ENCODE measurements at regions not wholly inside any gene's neighbourhood (a gene's known extent, or its start where the extent isn't known, plus 50 kb on each side); places are given as distances from the start of the nearest gene placed in this dataset.

DNA sequence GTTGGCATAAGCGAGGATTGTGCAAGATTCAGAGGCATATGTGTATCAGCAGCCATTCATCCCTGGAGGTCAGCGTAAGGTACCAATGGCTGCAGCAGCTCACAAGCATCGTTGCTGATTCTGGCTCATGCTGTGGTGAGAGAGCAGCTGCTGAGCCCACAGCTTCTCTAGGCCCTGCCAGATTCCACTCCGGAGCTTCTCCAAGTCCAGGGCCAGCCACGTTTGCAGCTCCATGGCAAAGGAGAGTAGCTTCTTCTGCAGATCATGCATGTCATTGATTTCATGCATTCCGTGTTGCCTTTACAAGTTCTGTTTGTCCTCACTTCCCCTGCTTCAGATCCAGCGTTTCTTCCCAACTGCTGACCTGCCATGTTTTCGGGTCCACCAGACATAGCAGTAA, 474.8 kb upstream of the ID4 start:
- TF ChIP-seq, protein P1, sequence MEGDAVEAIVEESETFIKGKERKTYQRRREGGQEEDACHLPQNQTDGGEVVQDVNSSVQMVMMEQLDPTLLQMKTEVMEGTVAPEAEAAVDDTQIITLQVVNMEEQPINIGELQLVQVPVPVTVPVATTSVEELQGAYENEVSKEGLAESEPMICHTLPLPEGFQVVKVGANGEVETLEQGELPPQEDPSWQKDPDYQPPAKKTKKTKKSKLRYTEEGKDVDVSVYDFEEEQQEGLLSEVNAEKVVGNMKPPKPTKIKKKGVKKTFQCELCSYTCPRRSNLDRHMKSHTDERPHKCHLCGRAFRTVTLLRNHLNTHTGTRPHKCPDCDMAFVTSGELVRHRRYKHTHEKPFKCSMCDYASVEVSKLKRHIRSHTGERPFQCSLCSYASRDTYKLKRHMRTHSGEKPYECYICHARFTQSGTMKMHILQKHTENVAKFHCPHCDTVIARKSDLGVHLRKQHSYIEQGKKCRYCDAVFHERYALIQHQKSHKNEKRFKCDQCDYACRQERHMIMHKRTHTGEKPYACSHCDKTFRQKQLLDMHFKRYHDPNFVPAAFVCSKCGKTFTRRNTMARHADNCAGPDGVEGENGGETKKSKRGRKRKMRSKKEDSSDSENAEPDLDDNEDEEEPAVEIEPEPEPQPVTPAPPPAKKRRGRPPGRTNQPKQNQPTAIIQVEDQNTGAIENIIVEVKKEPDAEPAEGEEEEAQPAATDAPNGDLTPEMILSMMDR (IDR thresholded peaks at IDR 0.05) = no peak
- no peak for TF ChIP-seq EP300 (IDR thresholded peaks at IDR 0.05)

All from esophagus muscularis mucosa (tissue), 3 donors.